ENCODE measurements at regions not wholly inside any gene's neighbourhood (a gene's known extent, or its start where the extent isn't known, plus 50 kb on each side); places are given as distances from the start of the nearest gene placed in this dataset.

DNA sequence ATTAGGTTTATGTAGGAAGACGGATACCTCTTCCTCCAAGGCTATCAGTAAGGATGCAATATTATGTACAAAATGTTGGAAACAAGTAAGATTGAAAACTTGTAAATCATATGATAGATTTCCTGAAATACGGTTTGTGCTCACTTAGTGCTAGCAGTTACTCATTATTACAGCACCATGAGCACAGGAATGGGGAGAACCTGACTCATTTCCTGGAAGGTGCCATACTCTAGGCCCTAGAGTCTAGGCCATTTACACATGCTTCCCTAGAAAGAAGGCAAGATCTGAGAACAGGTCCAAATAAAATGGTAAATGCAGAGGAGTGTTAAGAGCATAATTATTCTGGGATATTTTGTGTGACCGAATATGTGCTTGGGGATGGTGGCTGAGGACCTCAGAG is 467.7 kb upstream of the CELF4 start:
- 83% methylated on average over 3 of the region's 3 CpGs for WGBS (ENCODE audit: insufficient coverage)
- no peak overlapping the region for H3K27ac ChIP-seq (ENCODE audit: insufficient read depth in 1 of 2, low read depth in 1 of 2, low read length in 2 of 2, poor library complexity in 1 of 2, severe bottlenecking in 2 of 2)
- CTCF ChIA-PET, result no interaction called here

GRCh38 chr18:38032516-38032915 is 466.9 kb upstream of the CELF4 start:
- H3K4me1 ChIP-seq (ENCODE audit: control extremely low read depth in 1 of 4, control insufficient read depth in 4 of 4, insufficient read depth in 4 of 4, low read length in 3 of 4), result no peaks in the 10 kb centered on the region
- H3K9me3 ChIP-seq (ENCODE audit: control extremely low read depth in 1 of 5, control insufficient read depth in 4 of 5, insufficient read depth in 2 of 5, low read depth in 1 of 5, low read length in 4 of 5), result no peaks in the 10 kb centered on the region
- no peak overlapping the region for H3K27ac ChIP-seq (ENCODE audit: insufficient read depth in 1 of 2, low read depth in 1 of 2, low read length in 2 of 2, poor library complexity in 1 of 2, severe bottlenecking in 2 of 2)
- H3K36me3 ChIP-seq (ENCODE audit: control insufficient read depth in 4 of 4, insufficient read depth in 4 of 4, low read length in 3 of 4), result no peaks in the 10 kb centered on the region
- no peak overlapping the region for H3K4me3 ChIP-seq (ENCODE audit: control insufficient read depth in 1 of 7, extremely low read depth in 1 of 7, insufficient read depth in 4 of 7, low read depth in 2 of 7, low read length in 6 of 7)
- POLR2A ChIA-PET, result no interaction called here
- no peak for DNase-seq
- CTCF ChIA-PET, result no interaction called here
- no peaks in the 10 kb centered on the region for H3K27me3 ChIP-seq (replicated peaks in 2 of 5; ENCODE audit: control insufficient read depth in 4 of 5, insufficient read depth in 5 of 5, low read length in 4 of 5)

More for the DNA sequence above, 467.7 kb upstream of the CELF4 start:
- no peaks in the 10 kb centered on the region for H3K36me3 ChIP-seq (ENCODE audit: control insufficient read depth in 4 of 4, insufficient read depth in 4 of 4, low read length in 3 of 4)
- no peak overlapping the region for H3K4me3 ChIP-seq (ENCODE audit: control insufficient read depth in 1 of 7, extremely low read depth in 1 of 7, insufficient read depth in 4 of 7, low read depth in 2 of 7, low read length in 6 of 7)
- POLR2A ChIA-PET, result no interaction called here
- no peak for DNase-seq
- H3K9me3 ChIP-seq (ENCODE audit: control extremely low read depth in 1 of 5, control insufficient read depth in 4 of 5, insufficient read depth in 2 of 5, low read depth in 1 of 5, low read length in 4 of 5), result no peaks in the 10 kb centered on the region
- no peaks in the 10 kb centered on the region for H3K4me1 ChIP-seq (ENCODE audit: control extremely low read depth in 1 of 4, control insufficient read depth in 4 of 4, insufficient read depth in 4 of 4, low read length in 3 of 4)
- no peaks in the 10 kb centered on the region for H3K27me3 ChIP-seq (replicated peaks in 2 of 5; ENCODE audit: control insufficient read depth in 4 of 5, insufficient read depth in 5 of 5, low read length in 4 of 5)

DNA sequence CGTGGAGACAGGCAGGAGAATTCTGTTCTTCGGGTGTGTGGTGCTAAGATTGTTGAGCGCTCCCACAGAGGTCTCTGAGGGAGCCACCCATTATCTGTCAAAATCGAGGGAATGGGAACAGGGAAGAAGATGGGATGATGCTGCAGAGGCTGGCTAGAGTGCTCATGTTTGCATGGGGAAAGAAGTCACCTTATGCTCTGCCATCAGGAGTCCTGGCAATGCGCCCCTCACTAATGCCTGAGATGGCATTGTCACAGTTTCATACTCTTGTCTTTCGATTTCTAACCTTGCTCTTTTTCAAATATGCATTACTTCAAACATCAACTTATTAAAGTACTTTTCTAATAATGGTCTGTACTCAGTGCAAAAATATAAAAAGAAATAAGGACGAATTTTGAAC is 463.3 kb upstream of the CELF4 start:
- 100% methylated on average over 3 of the region's 7 CpGs for WGBS (ENCODE audit: insufficient coverage)
- CTCF ChIA-PET, result no interaction called here

DNA sequence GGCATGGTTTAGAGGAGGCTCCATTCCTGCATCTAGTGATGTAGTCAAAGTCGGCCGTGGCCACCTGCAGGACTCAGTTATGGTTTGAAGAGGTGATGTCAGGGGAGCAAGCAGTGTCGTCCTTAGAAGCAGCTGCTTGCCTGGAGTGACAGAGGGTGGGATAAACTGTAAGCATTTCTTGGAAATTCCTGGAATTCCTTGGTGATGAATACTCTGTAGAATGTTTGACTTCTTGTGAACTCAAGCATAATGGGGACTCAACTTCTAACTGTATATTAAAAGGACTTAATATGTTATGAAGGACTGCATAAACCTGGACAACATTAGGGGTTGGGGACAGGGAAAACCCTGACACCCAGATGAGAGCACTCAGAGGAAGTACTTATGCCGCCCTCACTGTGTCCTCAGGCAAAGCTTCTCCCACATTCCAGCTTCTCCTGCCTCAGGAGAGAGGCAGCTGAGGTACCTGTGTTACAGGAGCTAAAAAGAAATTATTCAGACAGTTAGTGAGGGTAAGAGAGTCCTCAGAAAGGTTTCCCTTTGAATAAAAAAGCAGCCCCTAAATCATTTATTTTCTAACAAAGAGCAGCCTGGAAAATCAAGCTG is 459.9 kb upstream of the CELF4 start:
- ChIA-PET CTCF (no interaction called here), POLR2A (interaction anchor here (0.6 kb wide), 1 partner anchor 343 kb away, joined by 3 read pairs; no protein-coding TSS in a partner anchor)
- 100% methylated on average over 1 of the region's 4 CpGs for WGBS (ENCODE audit: insufficient coverage)
- Histone ChIP-seq H3K4me1 (ENCODE audit: control extremely low read depth in 1 of 4, control insufficient read depth in 4 of 4, insufficient read depth in 4 of 4, low read length in 3 of 4) (peaks cover 0 to 3% (median 0%) of the 10 kb centered on the region in 4 experiments), H3K4me3 (ENCODE audit: control insufficient read depth in 1 of 7, extremely low read depth in 1 of 7, insufficient read depth in 4 of 7, low read depth in 2 of 7, low read length in 6 of 7) (no peak overlapping the region), H3K27me3 (replicated peaks in 2 of 5; ENCODE audit: control insufficient read depth in 4 of 5, insufficient read depth in 5 of 5, low read length in 4 of 5) (no peaks in the 10 kb centered on the region), H3K27ac (ENCODE audit: insufficient read depth in 1 of 2, low read depth in 1 of 2, low read length in 2 of 2, poor library complexity in 1 of 2, severe bottlenecking in 2 of 2) (no peak overlapping the region), H3K36me3 (ENCODE audit: control insufficient read depth in 4 of 4, insufficient read depth in 4 of 4, low read length in 3 of 4) (no peaks in the 10 kb centered on the region), H3K9me3 (ENCODE audit: control extremely low read depth in 1 of 5, control insufficient read depth in 4 of 5, insufficient read depth in 2 of 5, low read depth in 1 of 5, low read length in 4 of 5) (no peaks in the 10 kb centered on the region)
- no peak for DNase-seq

More for the DNA sequence above, 463.3 kb upstream of the CELF4 start:
- Histone ChIP-seq H3K4me1 (ENCODE audit: control extremely low read depth in 1 of 4, control insufficient read depth in 4 of 4, insufficient read depth in 4 of 4, low read length in 3 of 4) (peaks cover 0 to 3% (median 0%) of the 10 kb centered on the region in 4 experiments), H3K27ac (ENCODE audit: insufficient read depth in 1 of 2, low read depth in 1 of 2, low read length in 2 of 2, poor library complexity in 1 of 2, severe bottlenecking in 2 of 2) (no peak overlapping the region), H3K36me3 (ENCODE audit: control insufficient read depth in 4 of 4, insufficient read depth in 4 of 4, low read length in 3 of 4) (no peaks in the 10 kb centered on the region), H3K9me3 (ENCODE audit: control extremely low read depth in 1 of 5, control insufficient read depth in 4 of 5, insufficient read depth in 2 of 5, low read depth in 1 of 5, low read length in 4 of 5) (no peaks in the 10 kb centered on the region), H3K27me3 (replicated peaks in 2 of 5; ENCODE audit: control insufficient read depth in 4 of 5, insufficient read depth in 5 of 5, low read length in 4 of 5) (no peaks in the 10 kb centered on the region), H3K4me3 (ENCODE audit: control insufficient read depth in 1 of 7, extremely low read depth in 1 of 7, insufficient read depth in 4 of 7, low read depth in 2 of 7, low read length in 6 of 7) (no peak overlapping the region)
- POLR2A ChIA-PET, result no interaction called here
- no peak for DNase-seq

DNA sequence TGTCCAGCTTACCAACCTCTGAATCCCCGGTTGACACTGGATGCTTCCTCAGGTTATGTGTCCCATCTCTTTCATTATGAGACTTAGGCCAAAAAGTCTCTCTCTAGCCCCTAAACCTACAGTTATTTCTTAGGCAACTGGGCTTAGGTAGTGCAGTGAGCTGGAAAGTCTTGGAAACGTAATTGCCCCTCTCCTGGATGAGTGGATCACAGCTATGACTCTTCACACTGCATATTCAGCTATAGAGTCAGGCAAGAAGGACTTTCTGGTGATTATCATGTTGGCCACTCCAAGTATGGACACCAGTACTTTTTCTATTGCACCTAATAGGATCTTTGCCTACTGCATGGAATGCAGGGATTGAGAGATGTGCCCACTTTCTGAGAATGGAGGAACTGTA is 458.3 kb upstream of the CELF4 start:
- ChIA-PET CTCF (no interaction called here), POLR2A (no interaction called here)
- no peaks in the 10 kb centered on the region for H3K9me3 ChIP-seq (ENCODE audit: control extremely low read depth in 1 of 5, control insufficient read depth in 4 of 5, insufficient read depth in 2 of 5, low read depth in 1 of 5, low read length in 4 of 5)
- peaks cover 0 to 3% (median 0%) of the 10 kb centered on the region in 4 experiments for H3K4me1 ChIP-seq (ENCODE audit: control extremely low read depth in 1 of 4, control insufficient read depth in 4 of 4, insufficient read depth in 4 of 4, low read length in 3 of 4)
- no peaks in the 10 kb centered on the region for H3K36me3 ChIP-seq (ENCODE audit: control insufficient read depth in 4 of 4, insufficient read depth in 4 of 4, low read length in 3 of 4)
- no peak overlapping the region for H3K27ac ChIP-seq (ENCODE audit: insufficient read depth in 1 of 2, low read depth in 1 of 2, low read length in 2 of 2, poor library complexity in 1 of 2, severe bottlenecking in 2 of 2)
- H3K4me3 ChIP-seq (ENCODE audit: control insufficient read depth in 1 of 7, extremely low read depth in 1 of 7, insufficient read depth in 4 of 7, low read depth in 2 of 7, low read length in 6 of 7), result no peak overlapping the region
- 100% methylated on average over 1 of the region's 2 CpGs for WGBS (ENCODE audit: insufficient coverage)
- H3K27me3 ChIP-seq (replicated peaks in 2 of 5; ENCODE audit: control insufficient read depth in 4 of 5, insufficient read depth in 5 of 5, low read length in 4 of 5), result no peaks in the 10 kb centered on the region
- DNase-seq, result no peak

DNA sequence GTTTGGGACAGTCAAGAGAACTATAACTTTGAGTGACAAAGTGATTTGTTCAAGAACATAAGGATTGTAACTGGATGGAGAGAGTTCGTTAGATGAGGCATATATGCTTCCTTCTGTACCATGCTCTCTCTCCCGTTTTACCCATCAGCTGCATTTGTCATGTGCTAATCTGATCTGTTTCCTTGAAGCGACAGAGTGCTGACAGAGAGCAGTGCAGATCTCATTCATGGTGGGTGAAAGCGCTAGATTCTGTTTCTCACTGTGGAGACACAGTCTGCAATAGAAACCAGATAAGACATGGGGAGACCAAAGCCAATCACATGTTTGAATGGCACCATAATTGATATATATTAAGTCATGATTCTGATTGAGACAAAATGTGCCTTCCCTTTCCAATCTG is 456.6 kb upstream of the CELF4 start:
- Histone ChIP-seq H3K4me1 (ENCODE audit: control extremely low read depth in 1 of 4, control insufficient read depth in 4 of 4, insufficient read depth in 4 of 4, low read length in 3 of 4) (peaks cover 0 to 3% (median 0%) of the 10 kb centered on the region in 4 experiments), H3K27ac (ENCODE audit: insufficient read depth in 1 of 2, low read depth in 1 of 2, low read length in 2 of 2, poor library complexity in 1 of 2, severe bottlenecking in 2 of 2) (no peak overlapping the region), H3K27me3 (replicated peaks in 2 of 5; ENCODE audit: control insufficient read depth in 4 of 5, insufficient read depth in 5 of 5, low read length in 4 of 5) (no peaks in the 10 kb centered on the region), H3K4me3 (ENCODE audit: control insufficient read depth in 1 of 7, extremely low read depth in 1 of 7, insufficient read depth in 4 of 7, low read depth in 2 of 7, low read length in 6 of 7) (no peak overlapping the region), H3K36me3 (ENCODE audit: control insufficient read depth in 4 of 4, insufficient read depth in 4 of 4, low read length in 3 of 4) (no peaks in the 10 kb centered on the region), H3K9me3 (ENCODE audit: control extremely low read depth in 1 of 5, control insufficient read depth in 4 of 5, insufficient read depth in 2 of 5, low read depth in 1 of 5, low read length in 4 of 5) (no peaks in the 10 kb centered on the region)
- WGBS (ENCODE audit: insufficient coverage), result 94% methylated on average over 2 of the region's 4 CpGs
- DNase-seq, result no peak
- POLR2A ChIA-PET, result no interaction called here
- CTCF ChIA-PET, result no interaction called here

DNA sequence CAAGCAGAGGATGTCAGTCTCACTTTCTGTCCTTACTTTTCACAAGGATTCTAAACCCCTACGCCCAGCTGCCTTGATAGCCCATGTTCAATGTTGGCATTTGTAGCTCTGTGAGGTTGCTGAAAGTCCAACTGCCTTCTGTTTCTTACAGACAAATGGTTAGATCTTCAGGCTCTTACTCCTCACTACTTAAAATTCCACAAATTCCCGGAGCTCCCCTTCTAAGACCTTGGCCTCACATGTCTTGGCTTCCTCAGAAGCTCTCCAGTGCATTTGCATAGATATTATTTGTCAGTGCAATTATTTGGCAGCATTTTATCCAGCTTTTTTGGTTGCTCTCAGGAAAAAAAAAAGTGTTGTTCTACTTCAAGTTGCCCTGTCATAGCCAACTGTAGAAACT is 453.7 kb upstream of the CELF4 start:
- POLR2A ChIA-PET, result no interaction called here

More for the DNA sequence above, 453.7 kb upstream of the CELF4 start:
- H3K27me3 ChIP-seq (replicated peaks in 2 of 5; ENCODE audit: control insufficient read depth in 4 of 5, insufficient read depth in 5 of 5, low read length in 4 of 5), result no peaks in the 10 kb centered on the region
- CTCF ChIA-PET, result no interaction called here
- H3K4me1 ChIP-seq (ENCODE audit: control extremely low read depth in 1 of 4, control insufficient read depth in 4 of 4, insufficient read depth in 4 of 4, low read length in 3 of 4), result no peaks in the 10 kb centered on the region
- no peak overlapping the region for H3K27ac ChIP-seq (ENCODE audit: insufficient read depth in 1 of 2, low read depth in 1 of 2, low read length in 2 of 2, poor library complexity in 1 of 2, severe bottlenecking in 2 of 2)
- peaks cover 0 to 1% (median 0%) of the 10 kb centered on the region in 5 experiments for H3K9me3 ChIP-seq (ENCODE audit: control extremely low read depth in 1 of 5, control insufficient read depth in 4 of 5, insufficient read depth in 2 of 5, low read depth in 1 of 5, low read length in 4 of 5)
- 100% methylated on average over 1 of the region's 2 CpGs for whole genome bisulfite sequencing (ENCODE audit: insufficient coverage)
- DNase-seq, result no peak
- H3K36me3 ChIP-seq (ENCODE audit: control insufficient read depth in 4 of 4, insufficient read depth in 4 of 4, low read length in 3 of 4), result no peaks in the 10 kb centered on the region
- H3K4me3 ChIP-seq (ENCODE audit: control insufficient read depth in 1 of 7, extremely low read depth in 1 of 7, insufficient read depth in 4 of 7, low read depth in 2 of 7, low read length in 6 of 7), result no peak overlapping the region
